ENCODE measurements at regions not wholly inside any gene's neighbourhood (a gene's known extent, or its start where the extent isn't known, plus 50 kb on each side); places are given as distances from the start of the nearest gene placed in this dataset.

GRCh38 chr14:54173802-54174201, 217.2 kb upstream of the BMP4 start:
- H3K4me2 ChIP-seq (ENCODE audit: low read length), result no peak overlapping the region

GRCh38 chr14:54174457-54174856, 217.8 kb upstream of the BMP4 start:
- no peaks in the 10 kb centered on the region for H3K4me1 ChIP-seq (ENCODE audit: control insufficient read depth, low read length)
- H3K36me3 ChIP-seq (ENCODE audit: control insufficient read depth, low read length), result no peaks in the 10 kb centered on the region
- H3K79me2 ChIP-seq (ENCODE audit: control insufficient read depth, low read length), result no peaks in the 10 kb centered on the region
- peaks cover 4% of the 10 kb centered on the region for H3K27me3 ChIP-seq (ENCODE audit: control insufficient read depth, low read length)
- no peaks in the 10 kb centered on the region for H3K9me3 ChIP-seq (ENCODE audit: control insufficient read depth, insufficient read depth, low read length)
- H3K27ac ChIP-seq (ENCODE audit: low read depth, low read length), result no peak overlapping the region
- no peaks in the 10 kb centered on the region for H3K9me2 ChIP-seq (replicated peaks; ENCODE audit: control insufficient read depth, low read length)
- no peaks in the 10 kb centered on the region for H3F3A ChIP-seq (ENCODE audit: control insufficient read depth, insufficient read depth)
- TF ChIP-seq CTCF (IDR thresholded peaks at IDR 0.05; ENCODE audit: low read depth, low read length, poor library complexity, severe bottlenecking) (no peak), EZH2phosphoT487 (IDR thresholded peaks at IDR 0.05; ENCODE audit: borderline replicate concordance, low read length) (no peak)
- no peak overlapping the region for H3K4me2 ChIP-seq (ENCODE audit: low read length)
- no peak overlapping the region for H3K4me3 ChIP-seq (ENCODE audit: low read length)
- no peaks in the 10 kb centered on the region for H4K20me1 ChIP-seq (ENCODE audit: control insufficient read depth, insufficient read depth, low read depth, low read length)

More at GRCh38 chr14:54173802-54174201, 217.2 kb upstream of the BMP4 start:
- H3K79me2 ChIP-seq (ENCODE audit: control insufficient read depth, low read length), result no peaks in the 10 kb centered on the region
- H3K9me2 ChIP-seq (replicated peaks; ENCODE audit: control insufficient read depth, low read length), result no peaks in the 10 kb centered on the region
- no peaks in the 10 kb centered on the region for H3K36me3 ChIP-seq (ENCODE audit: control insufficient read depth, low read length)
- TF ChIP-seq CTCF (IDR thresholded peaks at IDR 0.05; ENCODE audit: low read depth, low read length, poor library complexity, severe bottlenecking) (no peak), EZH2phosphoT487 (IDR thresholded peaks at IDR 0.05; ENCODE audit: borderline replicate concordance, low read length) (no peak)
- H3K4me1 ChIP-seq (ENCODE audit: control insufficient read depth, low read length), result no peaks in the 10 kb centered on the region
- no peak overlapping the region for H3K27ac ChIP-seq (ENCODE audit: low read depth, low read length)
- H3K27me3 ChIP-seq (ENCODE audit: control insufficient read depth, low read length), result peaks cover 3% of the 10 kb centered on the region
- no peaks in the 10 kb centered on the region for H4K20me1 ChIP-seq (ENCODE audit: control insufficient read depth, insufficient read depth, low read depth, low read length)
- H3F3A ChIP-seq (ENCODE audit: control insufficient read depth, insufficient read depth), result no peaks in the 10 kb centered on the region
- no peak overlapping the region for H3K4me3 ChIP-seq (ENCODE audit: low read length)
- H3K9me3 ChIP-seq (ENCODE audit: control insufficient read depth, insufficient read depth, low read length), result no peaks in the 10 kb centered on the region

GRCh38 chr14:54175298-54175942, 218.8 kb upstream of the BMP4 start:
- Histone ChIP-seq H3K27me3 (ENCODE audit: control insufficient read depth, low read length) (peaks cover 10% of the 10 kb centered on the region), H3K4me3 (ENCODE audit: low read length) (no peak overlapping the region), H3K4me1 (ENCODE audit: control insufficient read depth, low read length) (no peaks in the 10 kb centered on the region), H3F3A (ENCODE audit: control insufficient read depth, insufficient read depth) (no peaks in the 10 kb centered on the region), H3K9me3 (ENCODE audit: control insufficient read depth, insufficient read depth, low read length) (no peaks in the 10 kb centered on the region), H3K36me3 (ENCODE audit: control insufficient read depth, low read length) (no peaks in the 10 kb centered on the region), H3K9me2 (replicated peaks; ENCODE audit: control insufficient read depth, low read length) (no peaks in the 10 kb centered on the region), H3K79me2 (ENCODE audit: control insufficient read depth, low read length) (no peaks in the 10 kb centered on the region), H3K27ac (ENCODE audit: low read depth, low read length) (no peak overlapping the region), H4K20me1 (ENCODE audit: control insufficient read depth, insufficient read depth, low read depth, low read length) (no peaks in the 10 kb centered on the region), H3K4me2 (ENCODE audit: low read length) (no peak overlapping the region)
- TF ChIP-seq EZH2phosphoT487 (IDR thresholded peaks at IDR 0.05; ENCODE audit: borderline replicate concordance, low read length) (no peak), CTCF (IDR thresholded peaks at IDR 0.05; ENCODE audit: low read depth, low read length, poor library complexity, severe bottlenecking) (peak; percentile 87)
